WTC11 (cell line): ENCODE measurements at regions not wholly inside any gene's neighbourhood (a gene's known extent, or its start where the extent isn't known, plus 50 kb on each side); places are given as distances from the start of the nearest gene placed in this dataset.

Experiments
- ATAC-seq: fragments of 200-7000 bp; cut with Tn5 transposase; 2 replicates; pipeline ENCODE4 v1.10.0; 2021; ENCODE audit warnings: mild to moderate bottlenecking, moderate library complexity
- CTCF ChIA-PET: fragments of 300-600 bp; sonication (Branson Sonifier 250); formaldehyde crosslinking; loops from one replicate; lab custom pipeline; 2021; ENCODE audit warnings: antibody characterized with exemption; lab: Charles Lee
- POLR2A ChIA-PET: fragments of 350-600 bp; sonication (Branson Sonifier 250); formaldehyde crosslinking; loops from one replicate; lab custom pipeline; 2021; ENCODE audit warnings: antibody characterized with exemption; lab: Charles Lee
- DNase-seq: peaks from one replicate; pipeline ENCODE4 v3.0.0; 2021; ENCODE audit warnings: low spot score
- H3K27ac Mint-ChIP-seq: 2 replicates; pipeline ENCODE4 v1.8.0; 2021; ENCODE audit warnings: mixed read lengths
- H3K27me3 Mint-ChIP-seq: 2 replicates; pipeline ENCODE4 v1.8.0; 2021; ENCODE audit warnings: low read depth, mild to moderate bottlenecking, moderate library complexity, mixed read lengths
- H3K36me3 Mint-ChIP-seq: 2 replicates; pipeline ENCODE4 v1.8.0; 2021; ENCODE audit warnings: mixed read lengths
- H3K4me1 Mint-ChIP-seq: 2 replicates; pipeline ENCODE4 v1.8.0; 2022; ENCODE audit warnings: mixed read lengths
- H3K4me3 Mint-ChIP-seq: 2 replicates; pipeline ENCODE4 v1.8.0; 2021; ENCODE audit warnings: mild to moderate bottlenecking, moderate library complexity, mixed read lengths
- H3K9me3 Mint-ChIP-seq: 2 replicates; pipeline ENCODE4 v1.8.0; 2021; ENCODE audit warnings: mixed read lengths
- CREM ChIP-seq: sonication (generic); formaldehyde crosslinking; IDR thresholded peaks from 2 replicates; pipeline ENCODE4 v1.8.1; 2022; ENCODE audit warnings: mild to moderate bottlenecking, missing genetic modification reagents, moderate library complexity
- ESRRA ChIP-seq: sonication (generic); formaldehyde crosslinking; IDR thresholded peaks from 2 replicates; pipeline ENCODE4 v1.8.1; 2022; ENCODE audit warnings: mild to moderate bottlenecking, missing genetic modification reagents, borderline replicate concordance
- FOXJ3 ChIP-seq: sonication (generic); formaldehyde crosslinking; IDR thresholded peaks from 2 replicates; pipeline ENCODE4 v1.9.0; 2021; ENCODE audit warnings: missing genetic modification reagents, mild to moderate bottlenecking, borderline replicate concordance
- FOXK1 ChIP-seq: sonication (generic); formaldehyde crosslinking; IDR thresholded peaks from 2 replicates; pipeline ENCODE4 v1.8.0; 2022; ENCODE audit warnings: mild to moderate bottlenecking, moderate library complexity, missing genetic modification reagents
- JUN ChIP-seq: sonication (generic); formaldehyde crosslinking; IDR thresholded peaks from 2 replicates; pipeline ENCODE4 v1.8.0; 2023; ENCODE audit warnings: mild to moderate bottlenecking, missing genetic modification reagents
- NFATC4 ChIP-seq: fragments of 250-450 bp; sonication (Bioruptor Pico); IDR thresholded peaks from 2 replicates; pipeline ENCODE4 v1.9.0; 2021; ENCODE audit warnings: mild to moderate bottlenecking
- NFE2L1 ChIP-seq: sonication (generic); formaldehyde crosslinking; IDR thresholded peaks from 2 replicates; pipeline ENCODE4 v1.8.1; 2023; ENCODE audit warnings: missing genetic modification reagents
- NR3C1 ChIP-seq: sonication (generic); formaldehyde crosslinking; conservative IDR thresholded peaks from 2 replicates; pipeline ENCODE4 v1.8.1; 2023; ENCODE audit warnings: low read depth, mild to moderate bottlenecking, missing genetic modification reagents
- TCF7 ChIP-seq: sonication (generic); formaldehyde crosslinking; IDR thresholded peaks from 2 replicates; pipeline ENCODE4 v1.8.0; 2022; ENCODE audit warnings: mild to moderate bottlenecking, low read depth, missing genetic modification reagents, moderate library complexity
- TEAD1 ChIP-seq: sonication (generic); formaldehyde crosslinking; IDR thresholded peaks from 2 replicates; pipeline ENCODE4 v1.8.0; 2022; ENCODE audit warnings: mild to moderate bottlenecking, missing genetic modification reagents
- ZBTB21 ChIP-seq: sonication (generic); formaldehyde crosslinking; IDR thresholded peaks from 2 replicates; pipeline ENCODE4 v1.8.1; 2023; ENCODE audit warnings: mild to moderate bottlenecking, missing genetic modification reagents, borderline replicate concordance
- ZNF423 ChIP-seq: fragments of 250-450 bp; sonication (Bioruptor Pico); IDR thresholded peaks from 2 replicates; pipeline ENCODE4 v2.1.2; 2022; ENCODE audit warnings: mild to moderate bottlenecking, moderate library complexity
- TF ChIP-seq, protein P1 (sequence below): fragments of 250-450 bp; sonication (Bioruptor Pico); IDR thresholded peaks from 2 replicates; pipeline ENCODE4 v1.9.0; 2021; ENCODE audit warnings: mild to moderate bottlenecking
- TF ChIP-seq, protein P2 (sequence below): sonication (generic); formaldehyde crosslinking; IDR thresholded peaks from 2 replicates; pipeline ENCODE4 v1.8.0; 2022; ENCODE audit warnings: mild to moderate bottlenecking, missing genetic modification reagents
- TF ChIP-seq, protein P3 (sequence below): sonication (generic); formaldehyde crosslinking; IDR thresholded peaks from 2 replicates; pipeline ENCODE4 v1.8.1; 2023; ENCODE audit warnings: mild to moderate bottlenecking, missing genetic modification reagents
- TF ChIP-seq, protein P4 (sequence below): sonication (generic); formaldehyde crosslinking; IDR thresholded peaks from 2 replicates; pipeline ENCODE4 v1.8.0; 2022; ENCODE audit warnings: mild to moderate bottlenecking, missing genetic modification reagents
- TF ChIP-seq, protein P5 (sequence below): sonication (generic); formaldehyde crosslinking; IDR thresholded peaks from 2 replicates; pipeline ENCODE4 v1.8.1; 2022; ENCODE audit warnings: low read depth, missing genetic modification reagents, borderline replicate concordance
- TF ChIP-seq, protein P6 (sequence below): sonication (generic); formaldehyde crosslinking; IDR thresholded peaks from 2 replicates; pipeline ENCODE4 v1.8.1; 2023; ENCODE audit warnings: mild to moderate bottlenecking, missing genetic modification reagents, borderline replicate concordance
- TF ChIP-seq, protein P7 (sequence below): sonication (generic); formaldehyde crosslinking; IDR thresholded peaks from 2 replicates; pipeline ENCODE4 v1.8.0; 2022; ENCODE audit warnings: missing genetic modification reagents

DNA sequence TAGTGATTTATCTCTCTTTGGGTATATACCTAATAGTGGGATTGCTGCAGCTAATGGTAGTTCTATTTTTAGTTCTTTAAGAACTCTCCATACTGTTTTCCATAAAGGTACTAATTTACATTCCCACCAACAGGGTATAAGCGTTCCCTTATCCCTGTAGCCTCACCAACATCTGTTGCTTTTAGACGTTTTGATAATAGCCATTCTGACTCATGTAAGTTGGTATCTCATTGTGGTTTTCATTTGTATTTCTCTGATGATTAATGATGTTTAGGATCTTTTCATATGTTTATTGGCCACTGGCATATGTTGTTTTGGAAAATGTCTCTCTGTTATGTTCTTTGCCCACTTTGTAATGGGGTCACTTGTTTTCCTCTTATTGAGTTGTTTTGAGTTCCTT is 88.5 kb upstream of the ZNF267 start:
- ATAC-seq = no peak
- POLR2A ChIA-PET = no interaction called here
- CTCF ChIA-PET = no interaction called here
- Mint-ChIP-seq H3K27me3 (peaks cover 19% of the 10 kb centered on the region), H3K36me3 (peaks cover 78% of the 10 kb centered on the region), H3K9me3 (peaks cover 90% of the 10 kb centered on the region), H3K27ac (no peak overlapping the region), H3K4me1 (no peaks in the 10 kb centered on the region), H3K4me3 (no peak overlapping the region)
- TF ChIP-seq ESRRA = no peak
- TF ChIP-seq, protein P1, sequence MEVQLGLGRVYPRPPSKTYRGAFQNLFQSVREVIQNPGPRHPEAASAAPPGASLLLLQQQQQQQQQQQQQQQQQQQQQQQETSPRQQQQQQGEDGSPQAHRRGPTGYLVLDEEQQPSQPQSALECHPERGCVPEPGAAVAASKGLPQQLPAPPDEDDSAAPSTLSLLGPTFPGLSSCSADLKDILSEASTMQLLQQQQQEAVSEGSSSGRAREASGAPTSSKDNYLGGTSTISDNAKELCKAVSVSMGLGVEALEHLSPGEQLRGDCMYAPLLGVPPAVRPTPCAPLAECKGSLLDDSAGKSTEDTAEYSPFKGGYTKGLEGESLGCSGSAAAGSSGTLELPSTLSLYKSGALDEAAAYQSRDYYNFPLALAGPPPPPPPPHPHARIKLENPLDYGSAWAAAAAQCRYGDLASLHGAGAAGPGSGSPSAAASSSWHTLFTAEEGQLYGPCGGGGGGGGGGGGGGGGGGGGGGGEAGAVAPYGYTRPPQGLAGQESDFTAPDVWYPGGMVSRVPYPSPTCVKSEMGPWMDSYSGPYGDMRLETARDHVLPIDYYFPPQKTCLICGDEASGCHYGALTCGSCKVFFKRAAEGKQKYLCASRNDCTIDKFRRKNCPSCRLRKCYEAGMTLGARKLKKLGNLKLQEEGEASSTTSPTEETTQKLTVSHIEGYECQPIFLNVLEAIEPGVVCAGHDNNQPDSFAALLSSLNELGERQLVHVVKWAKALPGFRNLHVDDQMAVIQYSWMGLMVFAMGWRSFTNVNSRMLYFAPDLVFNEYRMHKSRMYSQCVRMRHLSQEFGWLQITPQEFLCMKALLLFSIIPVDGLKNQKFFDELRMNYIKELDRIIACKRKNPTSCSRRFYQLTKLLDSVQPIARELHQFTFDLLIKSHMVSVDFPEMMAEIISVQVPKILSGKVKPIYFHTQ (CRISPR knock-in tag) = no peak
- TF ChIP-seq TEAD1 (CRISPR knock-in tag) = no peak
- no peak for TF ChIP-seq FOXJ3 (CRISPR knock-in tag)
- TF ChIP-seq, protein P2, sequence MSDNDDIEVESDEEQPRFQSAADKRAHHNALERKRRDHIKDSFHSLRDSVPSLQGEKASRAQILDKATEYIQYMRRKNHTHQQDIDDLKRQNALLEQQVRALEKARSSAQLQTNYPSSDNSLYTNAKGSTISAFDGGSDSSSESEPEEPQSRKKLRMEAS = no peak
- no peak for TF ChIP-seq ZNF423 (CRISPR knock-in tag)
- no peak for TF ChIP-seq NR3C1
- TF ChIP-seq, protein P3, sequence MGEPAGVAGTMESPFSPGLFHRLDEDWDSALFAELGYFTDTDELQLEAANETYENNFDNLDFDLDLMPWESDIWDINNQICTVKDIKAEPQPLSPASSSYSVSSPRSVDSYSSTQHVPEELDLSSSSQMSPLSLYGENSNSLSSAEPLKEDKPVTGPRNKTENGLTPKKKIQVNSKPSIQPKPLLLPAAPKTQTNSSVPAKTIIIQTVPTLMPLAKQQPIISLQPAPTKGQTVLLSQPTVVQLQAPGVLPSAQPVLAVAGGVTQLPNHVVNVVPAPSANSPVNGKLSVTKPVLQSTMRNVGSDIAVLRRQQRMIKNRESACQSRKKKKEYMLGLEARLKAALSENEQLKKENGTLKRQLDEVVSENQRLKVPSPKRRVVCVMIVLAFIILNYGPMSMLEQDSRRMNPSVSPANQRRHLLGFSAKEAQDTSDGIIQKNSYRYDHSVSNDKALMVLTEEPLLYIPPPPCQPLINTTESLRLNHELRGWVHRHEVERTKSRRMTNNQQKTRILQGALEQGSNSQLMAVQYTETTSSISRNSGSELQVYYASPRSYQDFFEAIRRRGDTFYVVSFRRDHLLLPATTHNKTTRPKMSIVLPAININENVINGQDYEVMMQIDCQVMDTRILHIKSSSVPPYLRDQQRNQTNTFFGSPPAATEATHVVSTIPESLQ (CRISPR knock-in tag) = no peak
- TF ChIP-seq CREM (CRISPR knock-in tag) = no peak
- no peak for TF ChIP-seq ZBTB21
- TF ChIP-seq NFE2L1 (CRISPR knock-in tag) = no peak
- TF ChIP-seq TCF7 (CRISPR knock-in tag) = no peak
- TF ChIP-seq, protein P4, sequence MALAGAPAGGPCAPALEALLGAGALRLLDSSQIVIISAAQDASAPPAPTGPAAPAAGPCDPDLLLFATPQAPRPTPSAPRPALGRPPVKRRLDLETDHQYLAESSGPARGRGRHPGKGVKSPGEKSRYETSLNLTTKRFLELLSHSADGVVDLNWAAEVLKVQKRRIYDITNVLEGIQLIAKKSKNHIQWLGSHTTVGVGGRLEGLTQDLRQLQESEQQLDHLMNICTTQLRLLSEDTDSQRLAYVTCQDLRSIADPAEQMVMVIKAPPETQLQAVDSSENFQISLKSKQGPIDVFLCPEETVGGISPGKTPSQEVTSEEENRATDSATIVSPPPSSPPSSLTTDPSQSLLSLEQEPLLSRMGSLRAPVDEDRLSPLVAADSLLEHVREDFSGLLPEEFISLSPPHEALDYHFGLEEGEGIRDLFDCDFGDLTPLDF = no peak
- no peak for TF ChIP-seq JUN (CRISPR knock-in tag)
- TF ChIP-seq, protein P5, sequence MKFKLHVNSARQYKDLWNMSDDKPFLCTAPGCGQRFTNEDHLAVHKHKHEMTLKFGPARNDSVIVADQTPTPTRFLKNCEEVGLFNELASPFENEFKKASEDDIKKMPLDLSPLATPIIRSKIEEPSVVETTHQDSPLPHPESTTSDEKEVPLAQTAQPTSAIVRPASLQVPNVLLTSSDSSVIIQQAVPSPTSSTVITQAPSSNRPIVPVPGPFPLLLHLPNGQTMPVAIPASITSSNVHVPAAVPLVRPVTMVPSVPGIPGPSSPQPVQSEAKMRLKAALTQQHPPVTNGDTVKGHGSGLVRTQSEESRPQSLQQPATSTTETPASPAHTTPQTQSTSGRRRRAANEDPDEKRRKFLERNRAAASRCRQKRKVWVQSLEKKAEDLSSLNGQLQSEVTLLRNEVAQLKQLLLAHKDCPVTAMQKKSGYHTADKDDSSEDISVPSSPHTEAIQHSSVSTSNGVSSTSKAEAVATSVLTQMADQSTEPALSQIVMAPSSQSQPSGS (CRISPR knock-in tag) = no peak
- DNase-seq = no peak

DNA sequence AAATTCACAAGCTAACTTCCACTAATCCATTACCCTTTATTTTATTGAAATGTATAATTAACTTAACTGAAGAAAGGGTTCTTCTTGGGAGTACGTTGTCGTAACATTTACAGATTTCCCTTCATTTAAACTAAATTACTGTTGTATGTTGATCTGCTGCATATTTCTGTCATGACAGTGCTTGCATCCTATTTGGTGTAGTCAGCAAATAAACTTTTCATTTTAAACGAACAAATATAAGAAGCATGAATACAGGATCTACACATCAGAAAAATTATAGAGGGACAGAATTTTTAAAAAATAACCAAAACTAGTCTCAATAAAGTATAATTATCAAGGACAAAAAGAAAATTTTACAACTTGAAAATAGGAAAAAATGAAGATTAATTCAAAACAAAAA is 66.5 kb upstream of the ZNF267 start:
- peaks cover 56% of the 10 kb centered on the region for H3K36me3 Mint-ChIP-seq
- H3K27ac Mint-ChIP-seq = no peak overlapping the region
- POLR2A ChIA-PET = no interaction called here
- H3K4me1 Mint-ChIP-seq = no peaks in the 10 kb centered on the region
- H3K9me3 Mint-ChIP-seq = peaks cover 62% of the 10 kb centered on the region
- H3K4me3 Mint-ChIP-seq = no peak overlapping the region
- CTCF ChIA-PET = no interaction called here
- DNase-seq (no peak), ATAC-seq (no peak)
- H3K27me3 Mint-ChIP-seq = peaks cover 3% of the 10 kb centered on the region; the same call in 1 of the 2 replicates
- TF ChIP-seq FOXK1 (no peak), ZNF423 (CRISPR knock-in tag) (no peak), CREM (CRISPR knock-in tag) (no peak), NFATC4 (CRISPR knock-in tag) (no peak)
- TF ChIP-seq, protein P6, sequence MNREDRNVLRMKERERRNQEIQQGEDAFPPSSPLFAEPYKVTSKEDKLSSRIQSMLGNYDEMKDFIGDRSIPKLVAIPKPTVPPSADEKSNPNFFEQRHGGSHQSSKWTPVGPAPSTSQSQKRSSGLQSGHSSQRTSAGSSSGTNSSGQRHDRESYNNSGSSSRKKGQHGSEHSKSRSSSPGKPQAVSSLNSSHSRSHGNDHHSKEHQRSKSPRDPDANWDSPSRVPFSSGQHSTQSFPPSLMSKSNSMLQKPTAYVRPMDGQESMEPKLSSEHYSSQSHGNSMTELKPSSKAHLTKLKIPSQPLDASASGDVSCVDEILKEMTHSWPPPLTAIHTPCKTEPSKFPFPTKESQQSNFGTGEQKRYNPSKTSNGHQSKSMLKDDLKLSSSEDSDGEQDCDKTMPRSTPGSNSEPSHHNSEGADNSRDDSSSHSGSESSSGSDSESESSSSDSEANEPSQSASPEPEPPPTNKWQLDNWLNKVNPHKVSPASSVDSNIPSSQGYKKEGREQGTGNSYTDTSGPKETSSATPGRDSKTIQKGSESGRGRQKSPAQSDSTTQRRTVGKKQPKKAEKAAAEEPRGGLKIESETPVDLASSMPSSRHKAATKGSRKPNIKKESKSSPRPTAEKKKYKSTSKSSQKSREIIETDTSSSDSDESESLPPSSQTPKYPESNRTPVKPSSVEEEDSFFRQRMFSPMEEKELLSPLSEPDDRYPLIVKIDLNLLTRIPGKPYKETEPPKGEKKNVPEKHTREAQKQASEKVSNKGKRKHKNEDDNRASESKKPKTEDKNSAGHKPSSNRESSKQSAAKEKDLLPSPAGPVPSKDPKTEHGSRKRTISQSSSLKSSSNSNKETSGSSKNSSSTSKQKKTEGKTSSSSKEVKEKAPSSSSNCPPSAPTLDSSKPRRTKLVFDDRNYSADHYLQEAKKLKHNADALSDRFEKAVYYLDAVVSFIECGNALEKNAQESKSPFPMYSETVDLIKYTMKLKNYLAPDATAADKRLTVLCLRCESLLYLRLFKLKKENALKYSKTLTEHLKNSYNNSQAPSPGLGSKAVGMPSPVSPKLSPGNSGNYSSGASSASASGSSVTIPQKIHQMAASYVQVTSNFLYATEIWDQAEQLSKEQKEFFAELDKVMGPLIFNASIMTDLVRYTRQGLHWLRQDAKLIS (CRISPR knock-in tag) = no peak
- TF ChIP-seq, protein P7, sequence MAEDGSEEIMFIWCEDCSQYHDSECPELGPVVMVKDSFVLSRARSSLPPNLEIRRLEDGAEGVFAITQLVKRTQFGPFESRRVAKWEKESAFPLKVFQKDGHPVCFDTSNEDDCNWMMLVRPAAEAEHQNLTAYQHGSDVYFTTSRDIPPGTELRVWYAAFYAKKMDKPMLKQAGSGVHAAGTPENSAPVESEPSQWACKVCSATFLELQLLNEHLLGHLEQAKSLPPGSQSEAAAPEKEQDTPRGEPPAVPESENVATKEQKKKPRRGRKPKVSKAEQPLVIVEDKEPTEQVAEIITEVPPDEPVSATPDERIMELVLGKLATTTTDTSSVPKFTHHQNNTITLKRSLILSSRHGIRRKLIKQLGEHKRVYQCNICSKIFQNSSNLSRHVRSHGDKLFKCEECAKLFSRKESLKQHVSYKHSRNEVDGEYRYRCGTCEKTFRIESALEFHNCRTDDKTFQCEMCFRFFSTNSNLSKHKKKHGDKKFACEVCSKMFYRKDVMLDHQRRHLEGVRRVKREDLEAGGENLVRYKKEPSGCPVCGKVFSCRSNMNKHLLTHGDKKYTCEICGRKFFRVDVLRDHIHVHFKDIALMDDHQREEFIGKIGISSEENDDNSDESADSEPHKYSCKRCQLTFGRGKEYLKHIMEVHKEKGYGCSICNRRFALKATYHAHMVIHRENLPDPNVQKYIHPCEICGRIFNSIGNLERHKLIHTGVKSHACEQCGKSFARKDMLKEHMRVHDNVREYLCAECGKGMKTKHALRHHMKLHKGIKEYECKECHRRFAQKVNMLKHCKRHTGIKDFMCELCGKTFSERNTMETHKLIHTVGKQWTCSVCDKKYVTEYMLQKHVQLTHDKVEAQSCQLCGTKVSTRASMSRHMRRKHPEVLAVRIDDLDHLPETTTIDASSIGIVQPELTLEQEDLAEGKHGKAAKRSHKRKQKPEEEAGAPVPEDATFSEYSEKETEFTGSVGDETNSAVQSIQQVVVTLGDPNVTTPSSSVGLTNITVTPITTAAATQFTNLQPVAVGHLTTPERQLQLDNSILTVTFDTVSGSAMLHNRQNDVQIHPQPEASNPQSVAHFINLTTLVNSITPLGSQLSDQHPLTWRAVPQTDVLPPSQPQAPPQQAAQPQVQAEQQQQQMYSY = no peak
- TF ChIP-seq, protein P3 (CRISPR knock-in tag) = no peak
